ENCODE measurements at regions not wholly inside any gene's neighbourhood (a gene's known extent, or its start where the extent isn't known, plus 50 kb on each side); places are given as distances from the start of the nearest gene placed in this dataset.
A peak's percentile ranks its signal among the peaks of the same experiment; 100 is the strongest.
"Not testable (repeated sequence)": the region's sequence is repeated elsewhere in the genome, so short reads cannot be mapped to it uniquely, and the experiment has no call there.

DNA sequence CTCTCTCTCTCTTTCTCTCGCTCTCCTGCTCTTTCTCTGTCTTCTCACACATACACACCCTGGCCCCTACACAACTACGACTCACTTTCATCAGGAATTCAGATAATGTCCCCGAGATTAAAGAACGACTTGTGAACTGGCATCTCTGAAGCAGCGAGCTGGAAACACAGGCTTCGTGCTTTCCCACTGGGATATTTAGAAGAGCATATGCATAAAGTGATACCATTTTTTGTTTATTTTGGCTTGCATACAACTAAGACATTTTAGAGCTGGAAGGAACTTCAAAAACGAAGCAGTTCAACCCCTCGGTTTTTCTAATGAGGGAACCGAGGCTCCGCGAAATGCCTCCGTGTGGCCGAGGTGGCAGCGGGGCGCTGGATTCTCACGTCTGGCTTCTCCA, 88.6 kb downstream of the ZBTB18 start:
- ATAC-seq (ENCODE audit: low read depth in 2 of 2), result no peak
- no peak for DNase-seq
- Mint-ChIP-seq H3K36me3 (peaks cover 0 to 15% of the 10 kb centered on the region in 2 donors), H3K4me1 (peaks cover 9 to 14% (median 13%) of the 10 kb centered on the region in 3 donors), H3K27me3 (peaks cover 4 to 32% (median 30%) of the 10 kb centered on the region in 3 donors), H3K9me3 (no peaks in the 10 kb centered on the region), H3K4me3 (no peak overlapping the region), H3K27ac (peak overlapping the region in 1 of 6 donors; percentile 43)

DNA sequence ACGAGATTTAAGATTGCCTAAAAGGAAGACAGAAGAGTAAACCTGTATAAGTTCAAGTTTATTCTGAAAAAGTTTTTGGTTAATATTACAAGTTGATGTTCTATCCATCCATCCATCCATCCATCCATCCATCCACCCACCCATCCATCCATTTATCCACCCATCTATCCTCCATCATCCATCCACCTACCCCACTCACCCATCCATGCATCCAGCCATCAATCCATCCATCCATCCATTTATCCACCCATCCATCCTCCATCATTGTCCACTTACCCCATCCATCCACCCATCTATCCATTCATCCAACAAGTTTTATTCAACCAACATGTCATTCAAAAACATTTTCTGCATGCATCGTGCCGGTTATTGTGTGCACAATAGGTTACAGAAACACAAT, 89.3 kb downstream of the ZBTB18 start:
- H3K36me3 Mint-ChIP-seq, result peaks cover 0 to 15% of the 10 kb centered on the region in 2 donors
- ATAC-seq (ENCODE audit: low read depth in 2 of 2) (no peak), DNase-seq (no peak)
- peaks cover 4 to 32% (median 30%) of the 10 kb centered on the region in 3 donors for H3K27me3 Mint-ChIP-seq
- no peak overlapping the region for H3K4me3 Mint-ChIP-seq
- peaks cover 9 to 14% (median 13%) of the 10 kb centered on the region in 3 donors for H3K4me1 Mint-ChIP-seq
- H3K9me3 Mint-ChIP-seq, result no peaks in the 10 kb centered on the region
- no peak overlapping the region for H3K27ac Mint-ChIP-seq

DNA sequence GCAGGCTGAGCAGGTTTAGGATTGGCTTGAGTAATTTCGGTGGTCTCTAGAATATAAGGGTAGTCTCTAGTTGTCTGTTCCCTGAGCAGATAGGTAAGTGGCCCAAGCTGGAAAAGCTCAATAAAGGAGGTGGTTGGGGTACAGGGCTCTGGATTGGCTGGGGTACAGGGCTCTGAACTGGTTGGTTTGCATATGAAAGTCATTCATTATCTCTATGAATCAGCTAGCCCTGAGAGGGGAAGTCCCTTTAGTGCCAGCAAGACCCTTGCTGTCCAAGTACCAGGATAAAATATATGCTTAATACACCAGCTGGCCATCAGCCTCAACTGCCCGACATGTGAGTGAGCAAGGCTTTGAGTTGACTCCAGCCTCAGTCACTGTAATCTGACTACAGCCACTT, 93.0 kb downstream of the ZBTB18 start:
- H3K36me3 Mint-ChIP-seq, result peaks cover 0 to 15% of the 10 kb centered on the region in 2 donors
- no peak overlapping the region for H3K4me3 Mint-ChIP-seq
- H3K27me3 Mint-ChIP-seq, result peaks cover 4 to 21% (median 19%) of the 10 kb centered on the region in 3 donors
- ATAC-seq (ENCODE audit: low read depth in 2 of 2), result no peak
- DNase-seq, result no peak
- no peaks in the 10 kb centered on the region for H3K9me3 Mint-ChIP-seq
- H3K4me1 Mint-ChIP-seq, result peaks cover 0 to 4% (median 0%) of the 10 kb centered on the region in 3 donors
- H3K27ac Mint-ChIP-seq, result peak overlapping the region in 1 of 6 donors; percentile 3

DNA sequence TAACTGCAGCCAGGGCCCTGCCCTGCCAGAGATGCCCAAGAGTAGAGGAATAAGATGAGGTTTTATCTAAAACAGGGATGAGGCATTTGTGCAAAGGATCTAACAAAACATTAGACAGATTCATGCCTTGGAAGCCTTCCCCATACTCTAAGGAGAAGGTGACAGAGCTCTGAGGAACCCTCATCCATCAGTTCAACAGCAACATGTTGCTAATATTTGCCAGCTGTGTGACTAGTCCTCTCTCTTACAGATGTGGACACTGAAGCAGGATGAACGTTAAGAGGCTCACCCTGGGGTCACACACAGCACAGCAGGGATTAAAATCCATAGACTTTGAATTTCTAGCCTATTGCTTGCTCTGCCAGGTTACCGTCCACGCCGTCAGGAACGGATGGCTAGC, 99.0 kb downstream of the ZBTB18 start:
- H3K27ac Mint-ChIP-seq, result peak overlapping the region in 3 of 6 donors; percentile 4 to 84 (median 11)
- ATAC-seq (ENCODE audit: low read depth in 2 of 2) (no peak), DNase-seq (no peak)
- H3K27me3 Mint-ChIP-seq, result no peaks in the 10 kb centered on the region
- H3K4me1 Mint-ChIP-seq, result peaks cover 0 to 3% (median 0%) of the 10 kb centered on the region in 3 donors
- H3K4me3 Mint-ChIP-seq, result no peak overlapping the region
- no peaks in the 10 kb centered on the region for H3K9me3 Mint-ChIP-seq
- H3K36me3 Mint-ChIP-seq, result no peaks in the 10 kb centered on the region

DNA sequence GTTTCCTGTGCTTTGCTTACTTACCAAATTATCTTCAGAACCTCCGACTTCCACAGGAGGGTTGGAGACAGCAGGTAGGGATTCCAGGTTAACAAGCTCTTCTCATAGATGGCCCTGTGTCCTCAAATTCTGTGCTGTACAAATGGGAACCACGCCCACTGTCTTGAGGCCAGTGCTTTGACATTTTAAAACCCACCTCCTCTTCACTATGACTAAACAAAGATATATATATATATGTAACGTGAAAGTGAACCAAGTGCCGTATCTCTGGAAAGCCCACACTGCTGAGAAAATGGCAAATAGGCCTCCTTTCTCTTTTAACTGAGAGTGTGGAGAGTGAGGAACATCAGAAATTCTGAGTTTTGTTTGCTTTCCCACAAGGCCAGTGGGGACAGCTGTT, 99.6 kb downstream of the ZBTB18 start:
- no peak for DNase-seq
- Mint-ChIP-seq H3K4me3 (no peak overlapping the region), H3K9me3 (no peaks in the 10 kb centered on the region), H3K4me1 (peaks cover 0 to 5% (median 0%) of the 10 kb centered on the region in 3 donors), H3K36me3 (no peaks in the 10 kb centered on the region), H3K27ac (no peak overlapping the region), H3K27me3 (no peaks in the 10 kb centered on the region)
- no peak for ATAC-seq (ENCODE audit: low read depth in 2 of 2)

DNA sequence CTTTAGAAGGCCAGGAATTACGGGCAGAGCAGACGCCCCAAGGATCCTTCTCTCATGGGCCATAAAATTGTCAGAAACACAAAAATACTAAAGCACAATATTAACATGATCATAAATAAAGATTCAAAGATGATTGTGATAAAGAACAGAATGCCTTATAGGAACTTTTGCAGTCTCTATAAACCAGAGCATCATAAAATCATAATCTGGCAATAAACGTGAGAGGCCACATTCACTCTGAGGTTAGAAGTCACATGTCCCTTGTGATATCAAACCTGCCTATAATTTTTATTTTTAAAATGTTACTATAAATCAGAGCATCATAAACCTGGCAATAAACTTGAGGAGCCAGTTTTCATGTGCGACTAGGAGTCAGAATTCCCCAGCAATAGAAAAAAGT, 100.5 kb downstream of the ZBTB18 start:
- H3K27ac Mint-ChIP-seq, result no peak overlapping the region
- no peak overlapping the region for H3K4me3 Mint-ChIP-seq
- DNase-seq (no peak), ATAC-seq (ENCODE audit: low read depth in 2 of 2) (no peak)
- H3K4me1 Mint-ChIP-seq, result peaks cover 0 to 7% (median 0%) of the 10 kb centered on the region in 3 donors
- H3K36me3 Mint-ChIP-seq, result no peaks in the 10 kb centered on the region
- H3K27me3 Mint-ChIP-seq, result peaks cover 0 to 4% (median 0%) of the 10 kb centered on the region in 3 donors
- no peaks in the 10 kb centered on the region for H3K9me3 Mint-ChIP-seq

GRCh38 chr1:244154508-244154871, 103.4 kb downstream of the ZBTB18 start:
- peak overlapping the region in 2 of 6 donors; percentile 15 to 18 for H3K27ac Mint-ChIP-seq
- no peaks in the 10 kb centered on the region for H3K9me3 Mint-ChIP-seq
- H3K27me3 Mint-ChIP-seq, result peaks cover 0 to 4% (median 0%) of the 10 kb centered on the region in 3 donors
- H3K4me1 Mint-ChIP-seq, result peaks cover 0 to 7% (median 2%) of the 10 kb centered on the region in 3 donors
- no peaks in the 10 kb centered on the region for H3K36me3 Mint-ChIP-seq
- DNase-seq (no peak), ATAC-seq (ENCODE audit: low read depth in 2 of 2) (no peak)
- H3K4me3 Mint-ChIP-seq, result no peak overlapping the region

DNA sequence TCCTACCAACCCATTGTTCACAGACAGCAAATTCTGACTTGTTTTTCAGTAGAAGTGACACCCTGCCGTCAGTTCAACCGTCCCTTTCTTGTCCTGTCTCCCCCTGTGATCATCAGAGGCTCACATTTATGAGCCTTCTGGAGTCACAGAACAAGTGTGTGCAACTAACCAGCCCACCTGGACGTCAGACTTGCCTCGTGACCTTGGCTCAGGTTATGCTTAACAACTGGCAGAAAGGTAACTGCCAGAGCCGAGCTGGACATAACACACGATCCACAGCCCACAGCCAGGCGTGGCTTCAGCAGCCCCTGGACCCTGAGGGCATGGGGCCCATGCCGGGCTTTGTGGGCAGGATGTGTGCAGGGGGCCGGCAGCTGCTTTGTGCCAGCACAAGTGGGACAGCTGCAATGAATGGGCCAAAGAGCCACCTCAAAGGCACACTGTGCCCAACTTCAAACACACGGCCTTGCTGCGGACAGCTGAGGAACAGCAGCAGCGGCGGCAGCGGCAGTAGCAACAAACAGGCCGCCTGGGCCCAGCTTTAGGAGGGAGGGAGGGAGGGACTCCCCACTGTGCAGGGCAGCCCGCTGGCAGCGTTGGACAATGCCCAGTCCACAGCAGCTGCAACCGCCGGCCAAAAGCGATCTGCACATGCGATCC, 103.9 kb downstream of the ZBTB18 start:
- ATAC-seq (ENCODE audit: low read depth in 2 of 2), result no peak

GRCh38 chr1:244155661-244156060, 104.6 kb downstream of the ZBTB18 start:
- no peak for DNase-seq
- no peaks in the 10 kb centered on the region for H3K9me3 Mint-ChIP-seq
- peaks cover 0 to 7% (median 2%) of the 10 kb centered on the region in 3 donors for H3K4me1 Mint-ChIP-seq
- H3K36me3 Mint-ChIP-seq, result no peaks in the 10 kb centered on the region
- H3K27ac Mint-ChIP-seq, result peak overlapping the region in 2 of 6 donors; percentile 0 to 24
- peaks cover 0 to 4% (median 0%) of the 10 kb centered on the region in 3 donors for H3K27me3 Mint-ChIP-seq
- no peak for ATAC-seq (ENCODE audit: low read depth in 2 of 2)
- no peak overlapping the region for H3K4me3 Mint-ChIP-seq

More for the DNA sequence above, 103.9 kb downstream of the ZBTB18 start:
- Mint-ChIP-seq H3K4me3 (no peak overlapping the region), H3K4me1 (peaks cover 0 to 7% (median 2%) of the 10 kb centered on the region in 3 donors), H3K36me3 (no peaks in the 10 kb centered on the region), H3K27me3 (peaks cover 0 to 4% (median 0%) of the 10 kb centered on the region in 3 donors), H3K9me3 (no peaks in the 10 kb centered on the region), H3K27ac (peak overlapping the region in 2 of 6 donors; percentile 15 to 18)
- DNase-seq, result no peak

GRCh38 chr1:244156617-244157016, 105.5 kb downstream of the ZBTB18 start:
- H3K9me3 Mint-ChIP-seq; H3K4me1 Mint-ChIP-seq; H3K36me3 Mint-ChIP-seq; ATAC-seq (ENCODE audit: low read depth in 2 of 2); DNase-seq; H3K4me3 Mint-ChIP-seq; H3K27me3 Mint-ChIP-seq: not testable (repeated sequence)
- peak overlapping the region in 1 of 6 donors; percentile 6 for H3K27ac Mint-ChIP-seq

- Mint-ChIP-seq H3K27me3 (peaks cover 0 to 4% (median 0%) of the 10 kb centered on the region in 3 donors), H3K36me3 (no peaks in the 10 kb centered on the region), H3K27ac (no peak overlapping the region), H3K4me3 (no peak overlapping the region), H3K4me1 (peaks cover 0 to 7% (median 2%) of the 10 kb centered on the region in 3 donors), H3K9me3 (no peaks in the 10 kb centered on the region)
- DNase-seq (no peak), ATAC-seq (ENCODE audit: low read depth in 2 of 2) (no peak)
These were observed 106.8 kb downstream of the ZBTB18 start for GRCh38 chr1:244157731-244158438.

GRCh38 chr1:244159646-244160045, 108.6 kb downstream of the ZBTB18 start:
- no peak for DNase-seq
- peaks cover 0 to 4% (median 0%) of the 10 kb centered on the region in 3 donors for H3K27me3 Mint-ChIP-seq
- H3K4me1 Mint-ChIP-seq, result peaks cover 0 to 4% (median 2%) of the 10 kb centered on the region in 3 donors
- ATAC-seq (ENCODE audit: low read depth in 2 of 2), result no peak
- no peak overlapping the region for H3K4me3 Mint-ChIP-seq
- no peaks in the 10 kb centered on the region for H3K9me3 Mint-ChIP-seq
- peak overlapping the region in 2 of 6 donors; percentile 6 to 9 for H3K27ac Mint-ChIP-seq
- H3K36me3 Mint-ChIP-seq, result no peaks in the 10 kb centered on the region

- peaks cover 0 to 4% (median 0%) of the 10 kb centered on the region in 3 donors for H3K27me3 Mint-ChIP-seq
- no peak for DNase-seq
These were observed 109.6 kb downstream of the ZBTB18 start for GRCh38 chr1:244160455-244161235.

More at GRCh38 chr1:244160455-244161235, 109.6 kb downstream of the ZBTB18 start:
- Mint-ChIP-seq H3K27ac (no peak overlapping the region), H3K4me1 (peaks cover 0 to 2% (median 2%) of the 10 kb centered on the region in 3 donors), H3K36me3 (no peaks in the 10 kb centered on the region), H3K4me3 (no peak overlapping the region), H3K9me3 (no peaks in the 10 kb centered on the region)
- ATAC-seq (ENCODE audit: low read depth in 2 of 2), result no peak

Measured in naive B cell (primary cell).